GM19025 (cell line): ENCODE measurements at regions not wholly inside any gene's neighbourhood (a gene's known extent, or its start where the extent isn't known, plus 50 kb on each side); places are given as distances from the start of the nearest gene placed in this dataset.
"Not testable (repeated sequence)": the region's sequence is repeated elsewhere in the genome, so short reads cannot be mapped to it uniquely, and the experiment has no call there.

ENCODE experiments used
- ATAC-seq: cut with Tn5 transposase; IDR thresholded peaks from one replicate; pipeline ENCODE4 v1.9.1; 2021; ENCODE audit warnings: mild to moderate bottlenecking, low read depth, moderate library complexity; ENCODE audit not compliant: unreplicated experiment

DNA sequence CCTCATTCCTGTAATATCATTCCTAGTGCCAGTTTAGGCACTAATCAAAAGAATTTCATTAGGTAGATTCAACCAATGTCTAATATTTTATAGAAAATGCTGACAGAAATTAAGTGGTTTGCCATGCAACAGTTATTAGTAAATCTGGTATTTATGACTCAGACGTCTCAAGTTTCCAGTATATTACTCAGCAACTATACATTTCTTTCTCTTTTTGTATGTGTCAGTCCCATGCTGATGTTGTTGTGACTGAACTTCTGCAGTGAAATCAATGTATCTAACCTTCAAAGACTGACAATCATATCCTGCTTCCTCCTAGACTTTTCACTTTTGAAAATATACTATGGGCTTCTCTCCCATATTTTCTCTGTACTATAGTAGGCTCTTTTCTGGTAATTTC is 822.5 kb downstream of the NR2F1-AS1 start:
- no peak for ATAC-seq

DNA sequence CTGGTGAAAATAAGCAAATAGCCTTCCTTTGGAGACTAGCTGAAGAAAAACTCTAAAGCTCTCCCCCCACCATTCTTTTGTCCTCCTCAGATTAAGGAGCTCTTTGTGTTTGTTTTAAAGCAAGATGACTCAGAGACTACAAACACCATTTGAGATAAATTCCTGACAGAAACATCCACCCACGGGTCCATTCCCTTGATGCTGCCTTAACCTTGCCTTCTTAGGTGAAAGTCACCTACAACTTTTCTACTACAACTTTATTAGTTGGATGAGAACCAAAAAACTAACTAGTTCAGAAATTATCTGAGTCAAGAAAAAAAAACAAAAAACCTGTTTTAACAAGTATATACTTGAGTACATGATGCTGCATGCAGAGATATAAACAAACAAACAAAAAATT is 831.1 kb downstream of the NR2F1-AS1 start:
- no peak for ATAC-seq

DNA sequence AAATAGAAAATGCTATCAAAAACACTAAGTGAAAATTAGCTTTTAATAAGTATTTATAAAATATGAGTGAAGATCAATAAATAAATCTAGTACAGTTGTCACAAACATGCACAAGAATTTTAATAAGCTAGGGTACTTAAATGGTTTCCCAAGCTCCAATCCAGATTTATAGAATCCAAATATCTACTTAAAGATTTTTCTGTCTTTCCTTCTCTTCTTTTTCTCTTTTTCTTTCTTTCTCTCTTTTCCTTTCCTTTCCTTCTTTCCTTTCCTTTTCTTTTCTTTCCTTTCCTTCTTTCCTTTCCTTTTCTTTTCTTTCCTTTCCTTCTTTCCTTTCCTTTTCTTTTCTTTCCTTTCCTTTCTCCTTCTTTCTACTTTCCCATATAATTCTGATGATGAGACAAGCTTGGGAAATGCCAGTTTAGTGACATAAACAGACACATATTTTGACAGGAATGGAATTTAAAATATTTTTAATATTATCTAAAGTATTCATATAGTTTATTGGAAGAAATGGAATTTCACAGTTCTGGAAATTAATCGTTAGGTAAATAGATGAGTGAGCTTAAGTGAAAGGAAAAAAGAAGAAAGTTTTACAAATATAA is 832.8 kb downstream of the NR2F1-AS1 start:
- no peak for ATAC-seq

DNA sequence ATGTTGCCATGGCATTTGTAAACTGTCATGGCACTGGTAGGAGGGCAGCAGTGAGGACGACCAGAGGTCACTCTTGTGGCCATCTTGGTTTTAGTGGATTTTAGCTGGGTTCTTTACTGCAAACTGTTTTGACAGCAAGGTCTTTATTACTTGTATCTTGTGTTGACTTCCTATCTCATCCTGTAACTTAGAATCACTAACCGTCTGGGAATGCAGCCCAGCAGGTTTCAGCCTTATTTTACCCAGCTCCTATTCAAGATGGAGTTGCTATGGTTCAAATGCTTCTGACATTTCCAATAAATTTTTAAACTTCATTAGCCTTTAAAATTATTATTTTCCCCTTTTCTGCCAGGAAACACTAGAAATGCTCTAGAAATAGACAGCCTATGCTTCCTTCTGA is 839.1 kb downstream of the NR2F1-AS1 start:
- no peak for ATAC-seq

DNA sequence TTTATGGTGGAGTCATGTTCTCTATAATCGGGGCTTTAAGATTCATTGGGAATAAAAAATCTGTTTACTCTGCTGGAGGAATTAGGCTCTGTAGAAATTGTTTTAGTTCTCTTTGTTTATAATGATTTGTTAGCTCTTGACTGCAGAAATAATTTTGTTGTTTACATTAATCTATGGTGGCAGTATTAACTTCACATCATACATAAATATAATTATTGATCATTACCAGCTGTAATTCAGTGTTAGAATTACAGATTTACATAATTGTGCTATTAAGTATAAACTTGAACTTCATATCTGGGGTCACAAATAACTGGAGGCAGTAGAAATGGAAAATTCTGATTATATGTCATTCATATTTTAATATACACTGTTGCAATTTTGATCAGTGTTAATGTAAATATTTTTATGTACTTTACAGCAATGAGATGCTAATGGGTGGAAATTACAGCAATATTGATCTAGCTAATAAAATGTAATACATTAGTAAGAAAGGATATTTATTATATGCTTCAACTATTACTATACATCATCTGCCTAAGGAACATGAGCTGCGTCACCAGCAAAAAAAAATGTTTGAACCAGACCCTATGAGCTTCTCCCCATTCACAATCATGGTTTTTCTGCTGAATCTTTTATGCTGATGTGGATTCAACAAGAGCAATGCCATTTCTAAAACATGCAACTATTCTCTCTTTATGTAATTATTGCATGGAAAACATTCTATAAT is 846.6 kb downstream of the NR2F1-AS1 start:
- ATAC-seq = no peak

DNA sequence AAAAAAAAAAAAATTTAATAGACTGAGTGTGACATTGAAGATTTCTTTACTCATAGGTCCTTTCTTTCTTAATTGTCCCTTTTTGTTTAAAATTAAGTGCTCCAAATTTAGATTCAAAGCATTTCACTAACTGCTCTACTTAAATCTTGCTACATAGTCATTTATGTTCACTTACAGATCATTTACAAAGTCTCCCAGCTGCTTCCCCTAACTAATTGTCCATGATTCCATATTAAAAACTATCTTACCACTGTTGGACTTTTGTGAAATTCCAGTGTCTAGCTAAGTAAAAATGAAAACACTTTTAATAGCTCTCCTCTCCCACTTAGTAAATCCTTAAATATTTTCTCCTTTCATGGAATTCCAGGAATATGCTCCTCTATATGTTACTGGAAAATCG is 850.5 kb downstream of the NR2F1-AS1 start:
- no peak for ATAC-seq

DNA sequence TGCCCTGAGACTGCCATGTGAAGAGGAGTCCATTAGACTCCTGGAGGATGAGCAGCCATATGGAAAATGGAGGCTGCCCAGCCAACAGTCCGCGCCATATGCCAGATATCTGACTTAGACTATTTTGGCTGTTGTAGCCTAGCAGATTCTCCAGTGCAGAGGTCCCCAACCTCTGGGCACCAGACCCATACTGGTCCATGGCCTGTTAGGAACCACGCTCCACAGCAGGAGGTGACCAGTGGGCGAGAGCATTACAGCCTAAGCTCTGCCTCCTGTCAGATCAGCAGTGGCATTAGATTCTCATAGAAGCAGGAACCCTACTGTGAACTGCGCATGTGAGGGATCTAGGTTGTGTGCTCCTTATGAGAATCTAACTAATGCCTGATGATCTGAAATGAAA is 851.9 kb downstream of the NR2F1-AS1 start:
- ATAC-seq = no peak

DNA sequence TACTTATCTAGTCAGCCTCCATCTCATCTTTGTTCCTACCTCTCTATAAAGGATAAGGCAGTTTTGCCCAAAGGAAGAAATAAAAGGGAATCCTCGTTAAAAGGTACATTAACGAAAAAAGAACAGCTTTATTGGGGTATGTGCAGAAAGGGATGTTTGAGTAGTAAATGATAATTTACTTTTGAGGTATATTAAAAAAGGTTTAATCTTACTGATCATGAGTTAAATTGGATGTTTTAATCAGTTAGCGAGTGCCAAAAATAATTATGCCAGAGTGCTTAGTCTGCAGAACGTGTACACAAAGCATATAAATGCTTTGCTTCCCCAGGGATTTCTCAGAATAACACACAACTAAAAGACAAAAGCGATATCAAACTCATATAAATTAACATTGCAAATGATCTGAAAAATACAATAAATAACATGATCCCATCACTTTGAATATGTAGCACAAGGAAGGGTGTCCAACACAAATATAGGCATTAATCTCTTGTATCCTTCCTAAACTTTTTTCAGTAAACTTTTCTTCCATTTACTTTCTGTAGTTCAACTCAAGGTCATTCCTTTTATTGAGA is 865.0 kb downstream of the NR2F1-AS1 start:
- no peak for ATAC-seq

DNA sequence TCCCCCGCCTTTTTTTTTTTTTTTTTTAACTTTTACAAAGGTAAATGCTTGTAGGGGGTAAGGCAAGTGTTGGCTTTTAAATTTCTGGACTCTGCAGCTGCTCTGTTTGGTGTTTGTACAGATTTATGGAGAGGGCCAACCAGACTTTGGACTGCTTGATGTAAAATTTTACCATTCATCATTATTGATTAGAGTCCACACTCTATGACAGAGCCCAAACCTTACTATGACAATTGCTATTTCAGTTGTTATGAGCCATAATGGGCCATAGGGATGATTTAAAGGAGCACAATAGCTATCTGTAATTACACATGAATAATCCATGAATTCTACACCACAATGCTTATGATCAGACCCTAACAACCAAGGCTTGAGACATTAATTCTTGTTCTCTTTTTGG is 867.2 kb downstream of the NR2F1-AS1 start:
- no peak for ATAC-seq

DNA sequence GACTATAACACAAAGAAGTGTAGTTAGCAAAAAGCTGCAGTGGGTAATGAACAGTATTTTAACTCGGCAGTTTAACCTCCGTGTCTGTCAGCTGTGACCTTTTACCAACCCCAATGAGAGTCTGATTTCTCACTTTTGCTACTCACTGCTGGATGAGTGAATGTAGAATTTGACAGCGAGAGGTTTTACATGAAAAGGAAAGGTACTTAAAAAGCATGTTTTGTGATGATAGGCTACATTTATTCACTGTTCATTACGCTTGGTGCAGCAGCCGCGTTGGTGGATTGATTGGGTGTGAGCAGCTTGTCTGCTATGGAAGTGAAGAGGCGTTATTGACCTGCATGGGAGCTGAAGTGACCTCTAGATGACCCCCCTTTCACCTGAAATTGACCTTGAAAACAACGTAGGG is 867.7 kb downstream of the NR2F1-AS1 start:
- no peak for ATAC-seq

DNA sequence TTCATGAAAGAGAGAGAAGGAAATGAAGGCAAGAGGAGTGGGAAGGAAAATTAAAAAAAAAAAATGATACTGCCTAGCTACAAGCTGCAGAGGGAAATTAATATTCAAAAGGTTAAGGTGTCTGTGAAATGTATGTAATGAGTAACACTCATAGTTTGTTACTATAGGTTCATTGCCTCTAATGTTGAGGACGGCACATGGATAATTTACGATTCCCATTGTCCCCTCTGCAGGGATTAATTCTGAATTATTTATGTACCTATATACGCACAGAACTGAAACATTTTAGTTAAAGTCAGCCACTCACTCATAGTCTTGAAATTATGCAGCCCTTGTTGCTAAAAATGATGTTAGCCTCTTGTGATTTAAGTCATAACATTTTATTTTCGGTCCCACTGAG is 869.1 kb downstream of the NR2F1-AS1 start:
- ATAC-seq = no peak

DNA sequence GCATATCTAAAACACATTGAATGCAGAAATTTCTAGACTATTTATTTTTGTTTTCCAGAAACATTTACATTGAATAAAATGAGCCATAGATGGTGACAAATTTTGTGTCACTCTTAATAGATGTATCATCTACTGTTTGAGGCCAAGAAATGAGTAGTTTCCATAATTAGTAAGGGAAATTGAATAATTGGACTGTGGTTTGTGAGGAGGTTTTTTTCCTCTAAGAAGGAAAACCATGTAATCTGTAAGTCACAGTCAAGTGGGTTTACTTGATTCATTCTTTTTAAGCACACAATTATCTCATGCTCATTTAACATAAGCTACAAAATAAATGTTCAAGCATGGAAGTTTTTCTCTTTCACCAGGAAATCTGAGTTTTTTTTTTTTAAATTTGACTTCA is 876.4 kb downstream of the NR2F1-AS1 start:
- no peak for ATAC-seq

DNA sequence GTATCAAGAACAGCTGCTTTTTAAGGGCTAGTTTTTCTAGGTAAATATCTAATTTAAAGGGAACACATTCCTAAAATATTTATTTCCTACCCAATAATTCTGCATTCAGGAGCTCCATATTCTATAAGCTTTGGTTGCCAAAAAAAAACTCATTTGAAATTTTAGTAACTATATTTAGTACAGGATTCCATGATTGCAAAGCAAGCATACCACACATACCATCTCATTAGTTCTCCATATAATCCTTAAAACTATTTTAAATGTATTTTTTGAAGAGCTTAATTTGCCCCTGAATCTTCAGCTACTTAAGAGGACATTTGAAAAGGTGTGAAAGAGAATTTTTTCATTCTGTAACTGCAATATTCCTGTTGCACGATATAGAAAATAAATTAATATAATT is 877.0 kb downstream of the NR2F1-AS1 start:
- ATAC-seq = no peak

DNA sequence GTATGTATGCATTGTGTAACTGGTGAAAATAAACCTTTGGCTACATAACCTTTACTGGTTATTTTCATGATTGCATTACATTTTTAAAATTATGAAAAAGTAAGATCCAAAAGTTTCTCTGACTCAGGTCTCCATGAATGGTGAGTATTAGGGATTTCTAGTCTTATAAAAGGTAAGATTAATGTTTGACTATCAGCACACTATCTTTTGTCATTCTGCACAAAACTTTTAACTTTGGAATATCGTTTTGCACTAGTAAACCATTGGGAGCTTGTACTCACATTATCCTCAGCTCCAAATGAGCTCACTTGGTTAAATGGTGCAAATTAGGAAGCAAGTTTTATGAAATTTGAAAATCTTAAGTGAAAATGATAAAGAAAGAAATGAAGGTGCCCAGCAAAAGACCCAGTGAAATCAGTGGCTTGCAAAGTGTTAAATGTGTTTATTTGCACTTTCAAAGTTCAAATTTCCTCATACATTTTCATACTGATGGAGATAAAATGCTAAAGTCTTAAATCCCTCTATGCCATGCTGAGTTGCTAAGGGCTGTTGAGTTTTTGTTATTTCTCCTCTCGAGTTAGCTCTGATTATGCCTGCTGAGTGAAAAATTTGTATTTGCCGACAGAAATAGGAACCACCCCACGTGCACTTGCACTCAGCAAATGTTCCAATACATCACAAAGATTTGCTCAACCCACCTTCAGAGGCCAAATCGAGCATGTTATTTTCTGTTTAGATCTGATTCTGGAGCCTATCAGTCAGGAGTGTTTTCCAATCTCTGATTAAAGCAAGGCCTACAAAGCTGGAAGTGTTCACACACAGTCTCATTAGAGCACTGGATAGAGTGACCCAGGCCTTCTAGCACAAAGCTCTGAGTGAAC is 885.7 kb downstream of the NR2F1-AS1 start:
- no peak for ATAC-seq

DNA sequence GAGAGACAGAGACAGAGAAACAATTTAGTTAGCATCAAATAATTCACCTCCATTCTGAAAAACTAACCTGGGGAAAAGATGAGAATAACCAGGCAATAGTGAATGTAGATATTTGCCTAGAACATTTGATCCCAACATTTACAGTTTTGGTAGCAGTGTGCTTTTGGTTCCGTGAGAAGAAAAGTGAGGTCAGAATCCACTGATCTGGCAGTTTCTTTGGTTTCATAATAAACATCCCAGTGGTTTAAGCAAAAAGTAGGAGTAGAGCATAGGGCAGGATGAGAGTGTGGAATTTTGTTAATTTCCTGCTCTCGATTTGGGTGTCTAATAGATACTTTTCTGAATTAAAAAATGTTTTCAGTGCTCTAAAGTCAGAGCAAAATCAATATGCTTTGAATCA is 887.0 kb downstream of the NR2F1-AS1 start:
- ATAC-seq = no peak

DNA sequence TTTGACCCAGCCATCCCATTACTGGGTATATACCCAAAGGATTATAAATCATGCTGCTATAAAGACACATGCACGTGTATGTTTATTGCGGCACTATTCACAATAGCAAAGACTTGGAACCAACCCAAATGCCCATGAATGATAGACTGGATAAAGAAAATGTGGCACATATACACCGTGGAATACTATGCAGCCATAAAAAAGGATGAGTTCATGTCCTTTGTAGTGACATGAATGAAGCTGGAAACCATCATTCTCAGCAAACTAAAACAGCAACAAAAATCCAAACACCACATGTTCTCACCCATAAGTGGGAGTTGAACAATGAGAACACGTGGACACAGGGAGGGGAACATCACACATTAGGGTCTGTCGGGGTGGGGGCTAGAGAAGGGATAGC is 889.1 kb downstream of the NR2F1-AS1 start:
- ATAC-seq = not testable (repeated sequence)

DNA sequence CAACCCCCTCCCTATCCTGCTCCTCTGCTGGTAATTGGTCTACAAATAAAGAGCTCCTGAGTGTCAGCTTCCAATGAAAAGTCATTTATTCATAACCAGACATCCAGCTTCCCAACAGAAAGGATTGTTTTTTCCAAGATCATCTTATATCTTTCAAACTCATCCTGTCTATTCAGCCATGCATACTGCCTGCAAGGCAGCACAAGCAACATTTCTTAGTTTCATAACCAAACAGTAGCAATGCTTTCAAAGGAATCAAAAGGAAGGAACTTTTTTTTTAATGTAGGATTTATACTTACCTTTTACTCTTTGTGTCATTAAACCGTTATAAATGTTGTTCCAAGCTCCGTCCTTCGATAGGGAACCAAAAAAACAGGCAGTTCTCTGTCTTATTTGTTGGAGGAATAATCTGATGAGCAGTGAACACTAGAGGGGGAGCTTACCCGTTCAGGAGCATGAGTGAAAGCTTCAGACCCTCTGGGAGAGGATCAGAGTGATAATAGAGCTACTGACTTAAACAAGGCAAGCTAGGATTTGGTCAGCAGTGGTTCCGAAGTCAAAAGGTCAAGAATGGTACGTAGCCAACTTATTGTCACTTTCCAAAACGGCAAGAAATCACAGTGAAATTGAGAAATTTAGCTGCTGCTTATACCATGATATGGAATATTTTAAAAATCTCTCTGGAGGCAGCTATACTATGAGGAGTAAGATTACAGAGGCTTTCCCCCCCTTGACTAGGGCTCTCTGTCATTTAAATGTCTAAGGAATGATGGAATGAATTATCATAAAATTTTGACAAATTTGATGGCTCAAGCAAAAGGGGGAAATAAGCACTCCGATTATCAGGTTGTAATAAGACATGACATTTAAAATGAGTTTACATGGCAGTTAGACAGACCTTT is 892.9 kb downstream of the NR2F1-AS1 start:
- no peak for ATAC-seq

DNA sequence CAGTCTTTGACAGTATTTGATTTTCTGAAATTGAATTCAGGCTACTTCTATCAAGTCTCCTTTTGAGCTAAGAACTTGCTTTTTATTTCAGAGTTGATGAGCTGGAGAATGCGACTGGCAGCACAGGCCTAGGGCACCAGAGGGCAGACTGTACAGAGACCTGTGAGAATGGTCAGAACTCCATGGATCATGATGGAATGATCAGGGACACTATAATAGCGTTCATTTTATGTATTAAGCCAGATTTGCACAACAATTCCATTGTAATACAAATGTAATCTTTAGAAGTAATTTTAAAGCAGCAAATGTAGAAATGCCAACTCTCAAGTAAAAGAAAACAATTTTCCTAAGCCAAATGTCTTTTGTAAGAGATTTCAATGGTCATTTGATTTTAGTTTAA is 902.4 kb downstream of the NR2F1-AS1 start:
- no peak for ATAC-seq

DNA sequence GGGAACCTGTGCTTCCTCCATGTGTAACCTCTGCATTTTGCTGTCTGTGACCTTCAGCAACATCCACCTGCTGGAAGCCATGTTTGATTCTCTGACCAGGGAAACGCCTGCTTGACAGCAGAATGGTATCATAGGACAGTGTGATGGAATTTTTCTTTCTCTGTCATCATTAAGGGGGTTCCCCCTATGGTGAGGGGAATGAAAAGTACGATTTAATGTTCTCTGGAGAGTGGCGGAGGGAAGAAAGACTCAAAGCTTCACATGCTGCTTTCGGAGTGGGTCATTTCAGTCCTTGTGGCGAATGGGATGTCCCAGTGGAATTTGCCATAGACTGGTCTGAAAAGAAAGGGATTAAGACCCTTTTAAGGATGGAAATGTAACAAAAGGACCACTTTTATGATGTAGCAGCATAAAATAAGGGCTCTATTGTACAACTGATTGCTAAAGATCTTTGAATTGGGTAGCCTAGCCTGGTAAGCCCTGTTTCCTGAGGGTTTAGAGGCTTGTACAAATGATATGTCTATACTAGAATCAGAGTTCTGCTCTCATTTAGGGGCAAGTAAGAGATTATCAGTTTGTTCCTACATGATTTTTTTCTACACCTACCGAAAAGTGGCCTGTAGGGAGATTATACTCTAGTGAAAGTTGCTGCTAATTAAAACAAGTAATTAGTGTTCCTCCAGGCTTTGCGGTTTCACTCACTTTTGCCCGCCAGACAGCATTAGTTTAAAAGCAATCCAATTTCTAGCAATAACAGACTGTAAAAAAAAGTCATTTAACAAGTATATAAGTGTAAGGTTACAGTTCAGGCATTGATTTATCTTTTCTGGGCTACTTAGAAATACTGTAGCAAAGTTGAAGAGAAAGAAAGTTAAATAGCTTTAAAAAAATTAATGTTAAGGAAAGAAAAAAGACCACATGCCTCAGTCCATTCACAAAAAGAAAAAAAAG is 904.5 kb downstream of the NR2F1-AS1 start:
- ATAC-seq = no peak
